ENCODE measurements at regions not wholly inside any gene's neighbourhood (a gene's known extent, or its start where the extent isn't known, plus 50 kb on each side); places are given as distances from the start of the nearest gene placed in this dataset.

- WGBS, 2 experiments (ENCODE audit: extremely low coverage in 2 of 2, insufficient read length in 1 of 2), result 0% methylated on average over 1 of the region's 2 CpGs; no CpG with 5 or more reads in 1 of the 2 experiments
- Histone ChIP-seq H4K8ac (ENCODE audit: low read depth in 2 of 2, low read length in 2 of 2) (no peak overlapping the region), H4K5ac (ENCODE audit: low read depth, low read length) (no peak overlapping the region), H3K14ac (replicated peaks; ENCODE audit: low read depth, low read length) (no peak overlapping the region), H3K36me3 (ENCODE audit: control insufficient read depth, insufficient read depth, low read length) (no peaks in the 10 kb centered on the region), H3K4me2 (ENCODE audit: low read depth, low read length) (no peak overlapping the region), H3K9me1 (ENCODE audit: insufficient read depth, low read length) (no peaks in the 10 kb centered on the region), H2AK9ac (replicated peaks; ENCODE audit: low read depth, low read length, poor library complexity) (no peak overlapping the region), H3K9me3 (ENCODE audit: control insufficient read depth, insufficient read depth, low read length) (peaks cover 6% of the 10 kb centered on the region), H3K4me3 (ENCODE audit: insufficient read depth, low read depth, low read length) (no peak overlapping the region), H3K4me1 (ENCODE audit: control insufficient read depth, insufficient read depth, low read length) (no peaks in the 10 kb centered on the region), H2BK15ac (ENCODE audit: low read depth, low read length) (no peak overlapping the region), H3K27me3 (ENCODE audit: control insufficient read depth, insufficient read depth, low read length) (no peaks in the 10 kb centered on the region), H2AFZ (replicated peaks; ENCODE audit: low read length, poor library complexity) (no peak overlapping the region), H2AK5ac (ENCODE audit: low read depth, low read length) (no peak overlapping the region), H3K18ac (ENCODE audit: low read depth, low read length) (no peak overlapping the region), H2BK20ac (ENCODE audit: low read depth, low read length) (no peak overlapping the region), H2BK5ac (ENCODE audit: low read depth, low read length, poor library complexity, severe bottlenecking) (no peak overlapping the region), H3K79me1 (ENCODE audit: low read depth in 1 of 2, low read length in 2 of 2) (no peaks in the 10 kb centered on the region), H4K20me1 (ENCODE audit: insufficient read depth, low read length) (no peaks in the 10 kb centered on the region), H3K27ac (ENCODE audit: insufficient read depth, low read length) (no peak overlapping the region), H2BK120ac (ENCODE audit: low read depth, low read length) (no peak overlapping the region), H3K4ac (ENCODE audit: low read depth, low read length) (no peak overlapping the region), H3K23ac (ENCODE audit: low read depth, low read length) (no peak overlapping the region), H3K56ac (ENCODE audit: extremely low read depth, insufficient read depth, low read length) (no peak overlapping the region), H3K9ac (ENCODE audit: low read depth, low read length) (no peak overlapping the region), H4K91ac (ENCODE audit: insufficient read depth, low read depth, low read length) (no peak overlapping the region)
- ChIA-PET CTCF (no interaction called here), POLR2A (ENCODE audit: unreplicated experiment) (no interaction called here)
- ATAC-seq (ENCODE audit: low read depth) (no peak), DNase-seq (no peak)
- TF ChIP-seq FOS (IDR thresholded peaks at IDR 0.05; ENCODE audit: low read depth, low read length), result no peak
- no peak for TF ChIP-seq ELK1 (IDR thresholded peaks at IDR 0.05; ENCODE audit: borderline replicate concordance, low read depth, low read length)
- TF ChIP-seq MAZ (IDR thresholded peaks at IDR 0.05; ENCODE audit: borderline replicate concordance, low read depth, low read length), result no peak
- no peak for TF ChIP-seq BHLHE40 (IDR thresholded peaks at IDR 0.05; ENCODE audit: low read depth, low read length)
- no peak for TF ChIP-seq SMC3 (IDR thresholded peaks at IDR 0.05; ENCODE audit: low read depth, low read length)
- no peak for TF ChIP-seq CTCF (conservative IDR thresholded peaks at IDR 0.05; ENCODE audit: low read depth, low read length)
- TF ChIP-seq RFX5 (IDR thresholded peaks at IDR 0.05; ENCODE audit: low read depth, low read length), result no peak
- TF ChIP-seq RCOR1 (IDR thresholded peaks at IDR 0.05; ENCODE audit: insufficient replicate concordance, low read length), result no peak
- no peak for TF ChIP-seq POLR2A (IDR thresholded peaks at IDR 0.05; ENCODE audit: low read depth, low read length)
- no peak for TF ChIP-seq CHD1 (IDR thresholded peaks at IDR 0.05; ENCODE audit: low read depth, low read length)
- TF ChIP-seq RAD21 (IDR thresholded peaks at IDR 0.05; ENCODE audit: low read length), result no peak
- no peak for TF ChIP-seq CEBPB (IDR thresholded peaks at IDR 0.05; ENCODE audit: low read depth, low read length)
- TF ChIP-seq MAFK (IDR thresholded peaks at IDR 0.05; ENCODE audit: low read depth, low read length), result no peak
- no peak for TF ChIP-seq NFE2L2 (IDR thresholded peaks at IDR 0.05; ENCODE audit: low read depth, low read length)
- no peak for TF ChIP-seq USF2 (IDR thresholded peaks at IDR 0.05; ENCODE audit: low read depth, low read length)
- TF ChIP-seq MXI1 (IDR thresholded peaks at IDR 0.05; ENCODE audit: borderline replicate concordance, low read depth, low read length), result no peak
- intact Hi-C loops (cut with micrococcal nuclease) (no loop called here), in situ Hi-C loops (cut with MboI; ENCODE audit: low sequenced_read_pairs) (no loop called here), dilution Hi-C loops (cut with HindIII; ENCODE audit: low sequenced_read_pairs, unreplicated experiment) (no loop called here)
- BruUV-seq (replicated peaks), result no TSS peak
Observed at GRCh38 chr3:18645619-18646018, 220.5 kb upstream of the SATB1 start.
